GM18502 (cell line): ENCODE measurements at regions not wholly inside any gene's neighbourhood (a gene's known extent, or its start where the extent isn't known, plus 50 kb on each side); places are given as distances from the start of the nearest gene placed in this dataset.
A peak's percentile ranks its signal among the peaks of the same experiment; 100 is the strongest.

ENCODE experiments used
- ATAC-seq: cut with Tn5 transposase; IDR thresholded peaks from one replicate; pipeline ENCODE4 v1.9.1; 2021; ENCODE audit warnings: mild to moderate bottlenecking; ENCODE audit not compliant: unreplicated experiment, poor library complexity

GRCh38 chr2:9737053-9737875 is 106.0 kb upstream of the TAF1B start:
- ATAC-seq = no peak

GRCh38 chr2:9738062-9738461 is 105.2 kb upstream of the TAF1B start:
- no peak for ATAC-seq

- peak; percentile 46 for ATAC-seq
Measured at GRCh38 chr2:9738535-9739496, 104.5 kb upstream of the TAF1B start.

- ATAC-seq = peak; percentile 63
Measured at GRCh38 chr2:9739531-9739964, 103.7 kb upstream of the TAF1B start.

- no peak for ATAC-seq
Measured at GRCh38 chr2:9740382-9741073, 102.7 kb upstream of the TAF1B start.

GRCh38 chr2:9741110-9741509 is 102.2 kb upstream of the TAF1B start:
- ATAC-seq = no peak

- no peak for ATAC-seq
Measured at GRCh38 chr2:9742601-9743000, 100.7 kb upstream of the TAF1B start.

GRCh38 chr2:9744256-9745004 is 98.8 kb upstream of the TAF1B start:
- ATAC-seq = no peak

GRCh38 chr2:9745153-9745899 is 97.9 kb upstream of the TAF1B start:
- no peak for ATAC-seq

GRCh38 chr2:9747396-9747795 is 95.9 kb upstream of the TAF1B start:
- no peak for ATAC-seq

- no peak for ATAC-seq
Measured at GRCh38 chr2:9748577-9748976, 94.7 kb upstream of the TAF1B start.

GRCh38 chr2:9749546-9750223 is 93.6 kb upstream of the TAF1B start:
- ATAC-seq = no peak

GRCh38 chr2:9750224-9751215 is 92.8 kb upstream of the TAF1B start:
- no peak for ATAC-seq

- ATAC-seq = no peak
Measured at GRCh38 chr2:9751831-9752230, 91.4 kb upstream of the TAF1B start.

- ATAC-seq = no peak
Measured at GRCh38 chr2:9752441-9753275, 90.6 kb upstream of the TAF1B start.

- ATAC-seq = peak; percentile 79
Measured at GRCh38 chr2:9753276-9753600, 90.0 kb upstream of the TAF1B start.
